ENCODE measurements at regions not wholly inside any gene's neighbourhood (a gene's known extent, or its start where the extent isn't known, plus 50 kb on each side); places are given as distances from the start of the nearest gene placed in this dataset.

- no peak overlapping the region for H3K18ac ChIP-seq (ENCODE audit: low read depth, low read length)
- no peak overlapping the region for H2BK20ac ChIP-seq (ENCODE audit: low read depth, low read length)
- H3K23ac ChIP-seq (ENCODE audit: low read depth, low read length): no peak overlapping the region
- H2AK5ac ChIP-seq (ENCODE audit: low read depth, low read length): no peak overlapping the region
- WGBS, 2 experiments (ENCODE audit: extremely low coverage in 2 of 2, insufficient read length in 1 of 2): 37% methylated on average over 3 of the region's 3 CpGs; no CpG with 5 or more reads in 1 of the 2 experiments
- POLR2A ChIA-PET (ENCODE audit: unreplicated experiment): no interaction called here
- H3K36me3 ChIP-seq (ENCODE audit: control insufficient read depth, insufficient read depth, low read length): no peaks in the 10 kb centered on the region
- H3K9ac ChIP-seq (ENCODE audit: low read depth, low read length): no peak overlapping the region
- H2BK120ac ChIP-seq (ENCODE audit: low read depth, low read length): no peak overlapping the region
- H3K4me3 ChIP-seq (ENCODE audit: insufficient read depth, low read depth, low read length): no peak overlapping the region
- no peak overlapping the region for H4K8ac ChIP-seq (ENCODE audit: low read depth in 2 of 2, low read length in 2 of 2)
- H3K9me1 ChIP-seq (ENCODE audit: insufficient read depth, low read length): no peaks in the 10 kb centered on the region
- H2AFZ ChIP-seq (replicated peaks; ENCODE audit: low read length, poor library complexity): no peak overlapping the region
- no peak overlapping the region for H2BK15ac ChIP-seq (ENCODE audit: low read depth, low read length)
- no peaks in the 10 kb centered on the region for H3K4me1 ChIP-seq (ENCODE audit: control insufficient read depth, insufficient read depth, low read length)
- H3K27me3 ChIP-seq (ENCODE audit: control insufficient read depth, insufficient read depth, low read length): no peaks in the 10 kb centered on the region
- H3K14ac ChIP-seq (replicated peaks; ENCODE audit: low read depth, low read length): no peak overlapping the region
- no peak overlapping the region for H3K4ac ChIP-seq (ENCODE audit: low read depth, low read length)
- no peak overlapping the region for H3K27ac ChIP-seq (ENCODE audit: insufficient read depth, low read length)
- H2AK9ac ChIP-seq (replicated peaks; ENCODE audit: low read depth, low read length, poor library complexity): no peak overlapping the region
- H4K5ac ChIP-seq (ENCODE audit: low read depth, low read length): no peak overlapping the region
- in situ Hi-C loops (cut with MboI; ENCODE audit: low sequenced_read_pairs): no loop called here
- TF ChIP-seq RAD21 (IDR thresholded peaks at IDR 0.05; ENCODE audit: low read length) (no peak), BHLHE40 (IDR thresholded peaks at IDR 0.05; ENCODE audit: low read depth, low read length) (no peak)
- dilution Hi-C loops (cut with HindIII; ENCODE audit: low sequenced_read_pairs, unreplicated experiment): no loop called here
- H4K20me1 ChIP-seq (ENCODE audit: insufficient read depth, low read length): no peaks in the 10 kb centered on the region
- no peaks in the 10 kb centered on the region for H3K79me1 ChIP-seq (ENCODE audit: low read depth in 1 of 2, low read length in 2 of 2)
- H4K91ac ChIP-seq (ENCODE audit: insufficient read depth, low read depth, low read length): no peak overlapping the region
- H3K9me3 ChIP-seq (ENCODE audit: control insufficient read depth, insufficient read depth, low read length): no peaks in the 10 kb centered on the region
- no peak overlapping the region for H2BK5ac ChIP-seq (ENCODE audit: low read depth, low read length, poor library complexity, severe bottlenecking)
- DNase-seq (no peak), ATAC-seq (ENCODE audit: low read depth) (no peak)
- no peak overlapping the region for H3K4me2 ChIP-seq (ENCODE audit: low read depth, low read length)
- intact Hi-C loops (cut with micrococcal nuclease): no loop called here
- no peak overlapping the region for H3K56ac ChIP-seq (ENCODE audit: extremely low read depth, insufficient read depth, low read length)
- CTCF ChIA-PET: no interaction called here
- BruUV-seq (replicated peaks): no TSS peak
Observed at GRCh38 chr3:116640109-116640508, 69.5 kb upstream of the TUSC7 start.
